PC-3 (cell line): ENCODE measurements at regions not wholly inside any gene's neighbourhood (a gene's known extent, or its start where the extent isn't known, plus 50 kb on each side); places are given as distances from the start of the nearest gene placed in this dataset.

ENCODE experiments used
- ATAC-seq: fragments of 200-7000 bp; cut with Tn5 transposase; 2 replicates; pipeline ENCODE4 v1.9.1; 2020; ENCODE audit warnings: mild to moderate bottlenecking, moderate library complexity
- BruUV-seq: library from RNA; stranded (reverse); fragments of 400-500 nt; replicated peaks from 2 replicates; lab custom pipeline; 2021; lab: Mats Ljungman, UMichigan
- CTCF ChIA-PET: fragments of 300-600 bp; sonication (Branson Sonifier 250); formaldehyde crosslinking; loops from one replicate; lab custom pipeline; 2022; ENCODE audit warnings: antibody characterized with exemption; lab: Charles Lee
- POLR2A ChIA-PET: fragments of 300-600 bp; sonication (Branson Sonifier 250); formaldehyde crosslinking; loops from one replicate; lab custom pipeline; 2022; ENCODE audit warnings: antibody characterized with exemption; ENCODE audit not compliant: unreplicated experiment; lab: Charles Lee
- DNase-seq: peaks from one replicate; pipeline ENCODE4 v3.0.0-alpha.2; 2015
- H2AFZ ChIP-seq: fragments of 300-600 bp; sonication (generic); 2 replicates; pipeline ENCODE4 v1.6.0; 2016; ENCODE audit warnings: antibody characterized with exemption, low read length
- H3F3A ChIP-seq: fragments of 300-600 bp; sonication (generic); one replicate; pipeline ENCODE4 v1.6.0; 2017; ENCODE audit warnings: antibody characterized with exemption, low read length, control low read depth, mild to moderate bottlenecking; ENCODE audit not compliant: unreplicated experiment
- H3K27ac ChIP-seq: fragments of 300-600 bp; sonication (generic); 2 replicates; pipeline ENCODE4 v1.5.1; 2016; ENCODE audit warnings: mild to moderate bottlenecking, low read length
- H3K27me3 ChIP-seq: fragments of 300-600 bp; sonication (generic); 2 replicates; pipeline ENCODE4 v1.6.1; 2016; ENCODE audit warnings: low read length, mixed read lengths
- H3K36me3 ChIP-seq: fragments of 300-600 bp; sonication (generic); 2 replicates; pipeline ENCODE4 v1.6.1; 2016; ENCODE audit warnings: low read depth, mixed run types, low read length, mixed read lengths
- H3K4me1 ChIP-seq: fragments of 300-600 bp; sonication (generic); 2 replicates; pipeline ENCODE4 v1.5.1; 2016; ENCODE audit warnings: low read length; ENCODE audit not compliant: insufficient read depth
- H3K4me2 ChIP-seq: fragments of 300-600 bp; sonication (generic); 2 replicates; pipeline ENCODE4 v1.6.0; 2016; ENCODE audit warnings: low read length
- H3K4me3 ChIP-seq: fragments of 300-600 bp; sonication (generic); 2 replicates; pipeline ENCODE4 v1.5.1; 2016; ENCODE audit warnings: mild to moderate bottlenecking, low read length, mixed read lengths
- H3K79me2 ChIP-seq: fragments of 300-600 bp; sonication (generic); 2 replicates; pipeline ENCODE4 v1.6.1; 2017; ENCODE audit warnings: low read length, mixed read lengths
- H3K9ac ChIP-seq: fragments of 300-600 bp; sonication (generic); 2 replicates; pipeline ENCODE4 v1.6.0; 2016; ENCODE audit warnings: mild to moderate bottlenecking, low read length
- H3K9me2 ChIP-seq: fragments of 300-600 bp; sonication (generic); replicated peaks from 2 replicates; pipeline ENCODE4 v1.6.1; 2016; ENCODE audit warnings: mixed run types, low read length, mixed read lengths
- H3K9me3 ChIP-seq: fragments of 300-600 bp; sonication (generic); 2 replicates; pipeline ENCODE4 v1.6.1; 2016; ENCODE audit warnings: low read length, mixed read lengths
- H4K20me1 ChIP-seq: fragments of 300-600 bp; sonication (generic); 2 replicates; pipeline ENCODE4 v1.6.1; 2016; ENCODE audit warnings: low read length, mixed read lengths
- EZH2 ChIP-seq: fragments of 300-600 bp; sonication (generic); IDR thresholded peaks from one replicate; pipeline ENCODE4 v1.6.1; 2017; ENCODE audit warnings: antibody characterized with exemption, mild to moderate bottlenecking, low read length; ENCODE audit not compliant: unreplicated experiment
- EZH2phosphoT487 ChIP-seq: fragments of 300-600 bp; sonication (generic); IDR thresholded peaks from 2 replicates; pipeline ENCODE4 v1.6.1; 2018; ENCODE audit warnings: mild to moderate bottlenecking, antibody characterized with exemption, low read length, borderline replicate concordance
- intact Hi-C: fragments of 100-400 bp; cut with micrococcal nuclease; formaldehyde crosslinking; loops from 2 replicates; pipeline ENCODE4 v1.9.0; 2023
- TF ChIP-seq, protein P1 (sequence below): fragments of 300-600 bp; sonication (generic); conservative IDR thresholded peaks from 2 replicates; pipeline ENCODE4 v1.5.1; 2017; ENCODE audit warnings: antibody characterized with exemption, low read depth, mild to moderate bottlenecking, low read length

GRCh38 chr4:36921476-36922216 lies 322.9 kb upstream of the NWD2 start:
- no peak for TF ChIP-seq EZH2phosphoT487
- no peak for TF ChIP-seq EZH2
- TF ChIP-seq, protein P1, sequence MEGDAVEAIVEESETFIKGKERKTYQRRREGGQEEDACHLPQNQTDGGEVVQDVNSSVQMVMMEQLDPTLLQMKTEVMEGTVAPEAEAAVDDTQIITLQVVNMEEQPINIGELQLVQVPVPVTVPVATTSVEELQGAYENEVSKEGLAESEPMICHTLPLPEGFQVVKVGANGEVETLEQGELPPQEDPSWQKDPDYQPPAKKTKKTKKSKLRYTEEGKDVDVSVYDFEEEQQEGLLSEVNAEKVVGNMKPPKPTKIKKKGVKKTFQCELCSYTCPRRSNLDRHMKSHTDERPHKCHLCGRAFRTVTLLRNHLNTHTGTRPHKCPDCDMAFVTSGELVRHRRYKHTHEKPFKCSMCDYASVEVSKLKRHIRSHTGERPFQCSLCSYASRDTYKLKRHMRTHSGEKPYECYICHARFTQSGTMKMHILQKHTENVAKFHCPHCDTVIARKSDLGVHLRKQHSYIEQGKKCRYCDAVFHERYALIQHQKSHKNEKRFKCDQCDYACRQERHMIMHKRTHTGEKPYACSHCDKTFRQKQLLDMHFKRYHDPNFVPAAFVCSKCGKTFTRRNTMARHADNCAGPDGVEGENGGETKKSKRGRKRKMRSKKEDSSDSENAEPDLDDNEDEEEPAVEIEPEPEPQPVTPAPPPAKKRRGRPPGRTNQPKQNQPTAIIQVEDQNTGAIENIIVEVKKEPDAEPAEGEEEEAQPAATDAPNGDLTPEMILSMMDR: no peak
- Histone ChIP-seq H3K4me3 (no peak overlapping the region), H3K4me1 (peaks cover 9% of the 10 kb centered on the region), H3K4me2 (peak overlapping the region; percentile 7; the same call in 1 of the 2 replicates), H3K79me2 (no peaks in the 10 kb centered on the region), H3K27ac (no peak overlapping the region), H3K9me3 (no peaks in the 10 kb centered on the region), H3K36me3 (no peaks in the 10 kb centered on the region), H3K9ac (no peak overlapping the region), H2AFZ (no peak overlapping the region), H4K20me1 (no peaks in the 10 kb centered on the region), H3F3A (no peaks in the 10 kb centered on the region), H3K27me3 (no peaks in the 10 kb centered on the region), H3K9me2 (no peaks in the 10 kb centered on the region)
- DNase-seq: peak; percentile 60
- intact Hi-C loops: no loop called here
- CTCF ChIA-PET: no interaction called here
- no TSS peak for BruUV-seq
- POLR2A ChIA-PET: no interaction called here
- ATAC-seq: no peak

GRCh38 chr4:36930562-36931111 lies 313.9 kb upstream of the NWD2 start:
- no peak overlapping the region for H3K4me3 ChIP-seq
- no peaks in the 10 kb centered on the region for H3K79me2 ChIP-seq
- intact Hi-C loops: no loop called here
- no peak overlapping the region for H2AFZ ChIP-seq
- H3K4me2 ChIP-seq: no peak overlapping the region
- H3K4me1 ChIP-seq: no peaks in the 10 kb centered on the region
- no peak overlapping the region for H3K27ac ChIP-seq
- H4K20me1 ChIP-seq: no peaks in the 10 kb centered on the region
- H3F3A ChIP-seq: no peaks in the 10 kb centered on the region
- no peak for DNase-seq
- no peaks in the 10 kb centered on the region for H3K9me2 ChIP-seq
- H3K9me3 ChIP-seq: no peaks in the 10 kb centered on the region
- CTCF ChIA-PET: no interaction called here
- POLR2A ChIA-PET: no interaction called here
- H3K9ac ChIP-seq: no peak overlapping the region
- TF ChIP-seq EZH2 (no peak), EZH2phosphoT487 (no peak)
- TF ChIP-seq, protein P1: no peak
- no peaks in the 10 kb centered on the region for H3K36me3 ChIP-seq
- no peaks in the 10 kb centered on the region for H3K27me3 ChIP-seq
- no peak for ATAC-seq
- no TSS peak for BruUV-seq

DNA sequence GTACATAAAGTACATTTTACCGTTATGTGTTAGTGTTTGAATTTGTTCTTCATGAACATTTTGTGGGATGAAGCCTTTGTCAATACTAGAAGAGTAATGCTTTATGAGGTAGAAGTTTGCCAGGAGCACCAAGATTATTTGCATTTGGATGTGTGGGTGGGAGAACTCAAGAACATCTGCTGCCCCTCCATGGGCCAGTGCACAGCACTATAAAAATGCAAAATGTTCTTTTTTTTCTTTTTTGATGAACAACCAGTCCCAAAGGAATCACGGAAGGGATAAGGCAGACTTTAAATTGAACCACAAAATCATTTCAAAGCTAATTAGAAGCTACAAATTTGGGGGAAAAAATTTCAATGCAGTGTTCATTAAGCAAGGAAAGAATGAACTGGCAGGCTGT lies 300.3 kb upstream of the NWD2 start:
- H3K27ac ChIP-seq: no peak overlapping the region
- no peak overlapping the region for H2AFZ ChIP-seq
- no peak overlapping the region for H3K9ac ChIP-seq
- DNase-seq (no peak), ATAC-seq (no peak)
- no TSS peak for BruUV-seq
- TF ChIP-seq EZH2phosphoT487: no peak
- TF ChIP-seq EZH2: no peak
- TF ChIP-seq, protein P1: no peak
- intact Hi-C loops: no loop called here
- H3K27me3 ChIP-seq: no peaks in the 10 kb centered on the region
- POLR2A ChIA-PET: no interaction called here
- no peaks in the 10 kb centered on the region for H3K9me3 ChIP-seq
- no peaks in the 10 kb centered on the region for H3K79me2 ChIP-seq
- H3K9me2 ChIP-seq: no peaks in the 10 kb centered on the region
- no peaks in the 10 kb centered on the region for H3F3A ChIP-seq
- H3K4me2 ChIP-seq: no peak overlapping the region
- no peaks in the 10 kb centered on the region for H4K20me1 ChIP-seq
- H3K4me3 ChIP-seq: no peak overlapping the region
- no peaks in the 10 kb centered on the region for H3K36me3 ChIP-seq
- CTCF ChIA-PET: no interaction called here
- no peaks in the 10 kb centered on the region for H3K4me1 ChIP-seq
